ENCODE measurements at regions not wholly inside any gene's neighbourhood (a gene's known extent, or its start where the extent isn't known, plus 50 kb on each side); places are given as distances from the start of the nearest gene placed in this dataset.
"Not testable (repeated sequence)": the region's sequence is repeated elsewhere in the genome, so short reads cannot be mapped to it uniquely, and the experiment has no call there.

GRCh38 chr4:11685481-11685880 lies 256.8 kb upstream of the HS3ST1 start:
- WGBS, 2 experiments (ENCODE audit: insufficient coverage in 2 of 2), result 87 to 94% methylated on average over 5 of the region's 5 CpGs
- H3K4me1 ChIP-seq (ENCODE audit: control insufficient read depth, insufficient read depth, low read length, poor library complexity, severe bottlenecking), result no peaks in the 10 kb centered on the region

GRCh38 chr4:11675051-11675800 lies 246.5 kb upstream of the HS3ST1 start:
- Histone ChIP-seq H3K4me3 (ENCODE audit: extremely low read depth, insufficient read depth, low read length, poor library complexity, severe bottlenecking) (no peak overlapping the region), H3K36me3 (ENCODE audit: control insufficient read depth, insufficient read depth, low read length) (no peaks in the 10 kb centered on the region)
- WGBS, 2 experiments (ENCODE audit: insufficient coverage in 2 of 2), result 100% methylated on average over 2 of the region's 3 CpGs; no CpG with 5 or more reads in 1 of the 2 experiments

More at GRCh38 chr4:11685481-11685880, 256.8 kb upstream of the HS3ST1 start:
- no peaks in the 10 kb centered on the region for H3K36me3 ChIP-seq (ENCODE audit: control insufficient read depth, insufficient read depth, low read length)
- no peak overlapping the region for H3K27ac ChIP-seq (ENCODE audit: low read depth, low read length, severe bottlenecking)
- no peak overlapping the region for H3K4me3 ChIP-seq (ENCODE audit: extremely low read depth, insufficient read depth, low read length, poor library complexity, severe bottlenecking)
- H3K9me3 ChIP-seq (ENCODE audit: control insufficient read depth, low read length), result no peaks in the 10 kb centered on the region

GRCh38 chr4:11670304-11670703 lies 241.6 kb upstream of the HS3ST1 start:
- Histone ChIP-seq H3K4me1 (ENCODE audit: control insufficient read depth, insufficient read depth, low read length, poor library complexity, severe bottlenecking) (no peaks in the 10 kb centered on the region), H3K27ac (ENCODE audit: low read depth, low read length, severe bottlenecking) (no peak overlapping the region), H3K36me3 (ENCODE audit: control insufficient read depth, insufficient read depth, low read length) (no peaks in the 10 kb centered on the region), H3K9me3 (ENCODE audit: control insufficient read depth, low read length) (no peaks in the 10 kb centered on the region), H3K4me3 (ENCODE audit: extremely low read depth, insufficient read depth, low read length, poor library complexity, severe bottlenecking) (no peak overlapping the region)

More at GRCh38 chr4:11675051-11675800, 246.5 kb upstream of the HS3ST1 start:
- H3K4me1 ChIP-seq (ENCODE audit: control insufficient read depth, insufficient read depth, low read length, poor library complexity, severe bottlenecking), result no peaks in the 10 kb centered on the region
- H3K9me3 ChIP-seq (ENCODE audit: control insufficient read depth, low read length), result no peaks in the 10 kb centered on the region
- no peak overlapping the region for H3K27ac ChIP-seq (ENCODE audit: low read depth, low read length, severe bottlenecking)

- H3K4me3 ChIP-seq (ENCODE audit: extremely low read depth, insufficient read depth, low read length, poor library complexity, severe bottlenecking), result no peak overlapping the region
- 41 to 45% methylated on average over 2 of the region's 2 CpGs for WGBS, 2 experiments (ENCODE audit: insufficient coverage in 2 of 2)
- no peaks in the 10 kb centered on the region for H3K9me3 ChIP-seq (ENCODE audit: control insufficient read depth, low read length)
- H3K4me1 ChIP-seq (ENCODE audit: control insufficient read depth, insufficient read depth, low read length, poor library complexity, severe bottlenecking), result no peaks in the 10 kb centered on the region
- no peaks in the 10 kb centered on the region for H3K36me3 ChIP-seq (ENCODE audit: control insufficient read depth, insufficient read depth, low read length)
- no peak overlapping the region for H3K27ac ChIP-seq (ENCODE audit: low read depth, low read length, severe bottlenecking)
These were observed 240.5 kb upstream of the HS3ST1 start for GRCh38 chr4:11669156-11669555.

GRCh38 chr4:11663114-11663513 lies 234.4 kb upstream of the HS3ST1 start:
- Histone ChIP-seq H3K27ac (ENCODE audit: low read depth, low read length, severe bottlenecking) (no peak overlapping the region), H3K4me1 (ENCODE audit: control insufficient read depth, insufficient read depth, low read length, poor library complexity, severe bottlenecking) (no peaks in the 10 kb centered on the region), H3K36me3 (ENCODE audit: control insufficient read depth, insufficient read depth, low read length) (no peaks in the 10 kb centered on the region), H3K9me3 (ENCODE audit: control insufficient read depth, low read length) (no peaks in the 10 kb centered on the region), H3K4me3 (ENCODE audit: extremely low read depth, insufficient read depth, low read length, poor library complexity, severe bottlenecking) (no peak overlapping the region)
- WGBS, 2 experiments (ENCODE audit: insufficient coverage in 2 of 2), result 89 to 91% methylated on average over 3 to 4 of the region's 4 CpGs

GRCh38 chr4:11650801-11651596 lies 222.3 kb upstream of the HS3ST1 start:
- Histone ChIP-seq H3K4me1 (ENCODE audit: control insufficient read depth, insufficient read depth, low read length, poor library complexity, severe bottlenecking) (no peaks in the 10 kb centered on the region), H3K9me3 (ENCODE audit: control insufficient read depth, low read length) (no peaks in the 10 kb centered on the region), H3K4me3 (ENCODE audit: extremely low read depth, insufficient read depth, low read length, poor library complexity, severe bottlenecking) (no peak overlapping the region), H3K27ac (ENCODE audit: low read depth, low read length, severe bottlenecking) (no peak overlapping the region), H3K36me3 (ENCODE audit: control insufficient read depth, insufficient read depth, low read length) (no peaks in the 10 kb centered on the region)
- 86 to 91% methylated on average over 15 of the region's 19 CpGs for WGBS, 2 experiments (ENCODE audit: insufficient coverage in 2 of 2)

- Histone ChIP-seq H3K4me1 (ENCODE audit: control insufficient read depth, insufficient read depth, low read length, poor library complexity, severe bottlenecking) (no peaks in the 10 kb centered on the region), H3K4me3 (ENCODE audit: extremely low read depth, insufficient read depth, low read length, poor library complexity, severe bottlenecking) (no peak overlapping the region), H3K9me3 (ENCODE audit: control insufficient read depth, low read length) (peaks cover 2% of the 10 kb centered on the region), H3K36me3 (ENCODE audit: control insufficient read depth, insufficient read depth, low read length) (no peaks in the 10 kb centered on the region), H3K27ac (ENCODE audit: low read depth, low read length, severe bottlenecking) (no peak overlapping the region)
These were observed 218.7 kb upstream of the HS3ST1 start for GRCh38 chr4:11647433-11647832.

- WGBS, 2 experiments (ENCODE audit: insufficient coverage in 2 of 2), result no CpG with 5 or more reads among the region's 2 CpGs
These were observed 214.4 kb upstream of the HS3ST1 start for GRCh38 chr4:11643081-11643480.

GRCh38 chr4:11640584-11640983 lies 211.9 kb upstream of the HS3ST1 start:
- Histone ChIP-seq H3K4me3 (ENCODE audit: extremely low read depth, insufficient read depth, low read length, poor library complexity, severe bottlenecking) (no peak overlapping the region), H3K4me1 (ENCODE audit: control insufficient read depth, insufficient read depth, low read length, poor library complexity, severe bottlenecking) (no peaks in the 10 kb centered on the region), H3K9me3 (ENCODE audit: control insufficient read depth, low read length) (peaks cover 8% of the 10 kb centered on the region), H3K27ac (ENCODE audit: low read depth, low read length, severe bottlenecking) (no peak overlapping the region), H3K36me3 (ENCODE audit: control insufficient read depth, insufficient read depth, low read length) (no peaks in the 10 kb centered on the region)
- 63 to 100% methylated on average over 1 to 2 of the region's 2 CpGs for WGBS, 2 experiments (ENCODE audit: insufficient coverage in 2 of 2)

More at GRCh38 chr4:11643081-11643480, 214.4 kb upstream of the HS3ST1 start:
- H3K4me1 ChIP-seq (ENCODE audit: control insufficient read depth, insufficient read depth, low read length, poor library complexity, severe bottlenecking); H3K36me3 ChIP-seq (ENCODE audit: control insufficient read depth, insufficient read depth, low read length); H3K9me3 ChIP-seq (ENCODE audit: control insufficient read depth, low read length); H3K27ac ChIP-seq (ENCODE audit: low read depth, low read length, severe bottlenecking); H3K4me3 ChIP-seq (ENCODE audit: extremely low read depth, insufficient read depth, low read length, poor library complexity, severe bottlenecking): not testable (repeated sequence)

- Histone ChIP-seq H3K4me3 (ENCODE audit: extremely low read depth, insufficient read depth, low read length, poor library complexity, severe bottlenecking) (no peak overlapping the region), H3K36me3 (ENCODE audit: control insufficient read depth, insufficient read depth, low read length) (no peaks in the 10 kb centered on the region), H3K27ac (ENCODE audit: low read depth, low read length, severe bottlenecking) (no peak overlapping the region), H3K4me1 (ENCODE audit: control insufficient read depth, insufficient read depth, low read length, poor library complexity, severe bottlenecking) (no peaks in the 10 kb centered on the region), H3K9me3 (ENCODE audit: control insufficient read depth, low read length) (peaks cover 5% of the 10 kb centered on the region)
- WGBS, 2 experiments (ENCODE audit: insufficient coverage in 2 of 2), result 86% methylated on average over 3 to 4 of the region's 4 CpGs
These were observed 207.9 kb upstream of the HS3ST1 start for GRCh38 chr4:11636551-11636950.

GRCh38 chr4:11636031-11636430 lies 207.3 kb upstream of the HS3ST1 start:
- WGBS, 2 experiments (ENCODE audit: insufficient coverage in 2 of 2), result 73 to 91% methylated on average over 2 of the region's 3 CpGs

More at GRCh38 chr4:11636031-11636430, 207.3 kb upstream of the HS3ST1 start:
- Histone ChIP-seq H3K27ac (ENCODE audit: low read depth, low read length, severe bottlenecking) (no peak overlapping the region), H3K4me1 (ENCODE audit: control insufficient read depth, insufficient read depth, low read length, poor library complexity, severe bottlenecking) (no peaks in the 10 kb centered on the region), H3K4me3 (ENCODE audit: extremely low read depth, insufficient read depth, low read length, poor library complexity, severe bottlenecking) (no peak overlapping the region), H3K9me3 (ENCODE audit: control insufficient read depth, low read length) (peaks cover 5% of the 10 kb centered on the region), H3K36me3 (ENCODE audit: control insufficient read depth, insufficient read depth, low read length) (no peaks in the 10 kb centered on the region)
